SK-N-MC (cell line): ENCODE measurements at regions not wholly inside any gene's neighbourhood (a gene's known extent, or its start where the extent isn't known, plus 50 kb on each side); places are given as distances from the start of the nearest gene placed in this dataset.

Source experiments
- EZH2 ChIP-seq: fragments of 200-600 bp; sonication (generic); IDR thresholded peaks from one replicate; pipeline ENCODE4 v1.6.1; 2017; ENCODE audit warnings: antibody characterized with exemption
- FOXP2 ChIP-seq: optimal IDR thresholded peaks from 2 replicates; pipeline ENCODE3; 2011; ENCODE audit warnings: mild to moderate bottlenecking, moderate library complexity; ENCODE audit not compliant: insufficient read depth; ENCODE audit errors: extremely low read length, control extremely low read depth
- POLR2AphosphoS5 ChIP-seq: IDR thresholded peaks from 2 replicates; pipeline ENCODE4 v1.6.1; 2012; ENCODE audit warnings: mild to moderate bottlenecking, low read depth, low read length, borderline replicate concordance

- TF ChIP-seq POLR2AphosphoS5 (no peak), EZH2 (no peak), FOXP2 (no peak)
These were observed 737.9 kb downstream of the INHBA start for GRCh38 chr7:40965016-40965415.
